ENCODE measurements at regions not wholly inside any gene's neighbourhood (a gene's known extent, or its start where the extent isn't known, plus 50 kb on each side); places are given as distances from the start of the nearest gene placed in this dataset.

- FAIRE-seq (no peak), DNase-seq (ENCODE audit: low read depth, low spot score) (no peak)
- ChIA-PET POLR2A (no interaction called here), CTCF (interaction anchor here (0.7 kb wide), 1 partner anchor 1091 kb away, joined by 3 read pairs; no protein-coding TSS in a partner anchor)
- no peaks in the 10 kb centered on the region for H3K36me3 ChIP-seq (ENCODE audit: control insufficient read depth in 2 of 2, extremely low read depth in 1 of 2, insufficient read depth in 2 of 2, low read length in 2 of 2)
- intact Hi-C loops (cut with micrococcal nuclease), result no loop called here
- no peak overlapping the region for H3K9ac ChIP-seq (replicated peaks; ENCODE audit: extremely low read depth, insufficient read depth, low read length)
- TF ChIP-seq POLR2AphosphoS5 (IDR thresholded peaks at IDR 0.05; ENCODE audit: insufficient read depth, low read depth, low read length) (no peak), POLR2A (IDR thresholded peaks at IDR 0.05; ENCODE audit: low read depth, low read length) (no peak), FOS (IDR thresholded peaks at IDR 0.05; ENCODE audit: borderline replicate concordance, insufficient read depth, low read length) (no peak), EZH2 (IDR thresholded peaks at IDR 0.05; ENCODE audit: borderline replicate concordance, low read depth, low read length, severe bottlenecking) (no peak), MAX (IDR thresholded peaks at IDR 0.05; ENCODE audit: insufficient read depth, insufficient read length) (no peak), CTCF (IDR thresholded peaks at IDR 0.05; ENCODE audit: extremely low read depth in 1 of 2, insufficient read depth in 1 of 2, low read depth in 1 of 2, low read length in 2 of 2) (no peak), MYC (IDR thresholded peaks at IDR 0.05; ENCODE audit: low read depth, low read length) (no peak), GATA2 (IDR thresholded peaks at IDR 0.05; ENCODE audit: insufficient read depth, insufficient read length, low read depth, low read length) (no peak), JUN (IDR thresholded peaks at IDR 0.05; ENCODE audit: borderline replicate concordance, insufficient read depth, insufficient read length, low read depth) (no peak)
- H3K4me2 ChIP-seq (ENCODE audit: insufficient read depth, low read length), result no peak overlapping the region
- no TSS peak for BruUV-seq (replicated peaks)
- H3K9me3 ChIP-seq (replicated peaks; ENCODE audit: control insufficient read depth, insufficient read depth, low read length), result no peaks in the 10 kb centered on the region
- no peaks in the 10 kb centered on the region for H3K79me2 ChIP-seq (ENCODE audit: control insufficient read depth, insufficient read depth, low read length)
- H2AFZ ChIP-seq (ENCODE audit: low read depth, low read length), result no peak overlapping the region
- H3K9me1 ChIP-seq (replicated peaks; ENCODE audit: control insufficient read depth, extremely low read depth, insufficient read depth, low read length), result no peaks in the 10 kb centered on the region
- H3K27me3 ChIP-seq (ENCODE audit: control insufficient read depth in 2 of 2, insufficient read depth in 2 of 2, low read length in 2 of 2), result no peaks in the 10 kb centered on the region
- H3K4me1 ChIP-seq (ENCODE audit: control insufficient read depth, extremely low read depth, insufficient read depth, low read length), result no peaks in the 10 kb centered on the region
- H4K20me1 ChIP-seq (replicated peaks; ENCODE audit: control insufficient read depth, extremely low read depth, insufficient read depth, low read length), result no peaks in the 10 kb centered on the region
- dilution Hi-C loops (cut with MboI; ENCODE audit: extremely low pct_ligation_motif_present, low sequenced_read_pairs), result no loop called here
- H3K4me3 ChIP-seq (replicated peaks in 1 of 3; ENCODE audit: insufficient read depth in 1 of 3, low read depth in 1 of 3, low read length in 3 of 3), result no peak overlapping the region
- no peak overlapping the region for H3K27ac ChIP-seq (ENCODE audit: insufficient read depth, low read depth, low read length)
Measured at GRCh38 chr10:36766940-36767339, 358.5 kb upstream of the ANKRD30A start.

All from endothelial cell of umbilical vein (primary cell).